ENCODE measurements at regions not wholly inside any gene's neighbourhood (a gene's known extent, or its start where the extent isn't known, plus 50 kb on each side); places are given as distances from the start of the nearest gene placed in this dataset.

GRCh38 chr1:106998431-106999002 is 58.0 kb upstream of the PRMT6 start:
- no peaks in the 10 kb centered on the region for H4K20me1 ChIP-seq (ENCODE audit: insufficient read depth, low read length)
- no peak overlapping the region for H3K4me3 ChIP-seq (ENCODE audit: low read length)
- H2AFZ ChIP-seq (ENCODE audit: low read length): no peak overlapping the region
- DNase-seq: no peak
- no peaks in the 10 kb centered on the region for H3K9me3 ChIP-seq (replicated peaks; ENCODE audit: insufficient read depth, low read length)
- no peaks in the 10 kb centered on the region for H3K9me2 ChIP-seq (replicated peaks; ENCODE audit: insufficient read depth, low read length)
- no peak overlapping the region for H3K4me2 ChIP-seq (ENCODE audit: low read depth, low read length)
- no peak overlapping the region for H3K9ac ChIP-seq (ENCODE audit: low read length)
- H3K27ac ChIP-seq (ENCODE audit: low read length): no peak overlapping the region
- H3K36me3 ChIP-seq (replicated peaks; ENCODE audit: insufficient read depth, low read length): no peaks in the 10 kb centered on the region
- no peaks in the 10 kb centered on the region for H3K27me3 ChIP-seq (replicated peaks; ENCODE audit: insufficient read depth, low read length)
- 0 out of 2 replicates have a peak, but pooled peaks cover 5% of the 10 kb centered on the region for H3K4me1 ChIP-seq (ENCODE audit: low read length)
- no peaks in the 10 kb centered on the region for H3K79me2 ChIP-seq (ENCODE audit: low read length)
- TF ChIP-seq CTCF (IDR thresholded peaks at IDR 0.05; ENCODE audit: low read length): no peak
- no peak for TF ChIP-seq EZH2 (optimal IDR thresholded peaks at IDR 0.05; ENCODE audit: low read depth, low read length)
- TF ChIP-seq EZH2phosphoT487 (IDR thresholded peaks at IDR 0.05; ENCODE audit: low read length): no peak
- no peaks in the 10 kb centered on the region for H3F3A ChIP-seq (ENCODE audit: insufficient read depth, low read length)

- Histone ChIP-seq H3K9me2 (replicated peaks; ENCODE audit: insufficient read depth, low read length) (no peaks in the 10 kb centered on the region), H2AFZ (ENCODE audit: low read length) (no peak overlapping the region), H3K4me1 (ENCODE audit: low read length) (no peaks in the 10 kb centered on the region), H3K4me2 (ENCODE audit: low read depth, low read length) (no peak overlapping the region), H3K9me3 (replicated peaks; ENCODE audit: insufficient read depth, low read length) (no peaks in the 10 kb centered on the region), H3K4me3 (ENCODE audit: low read length) (no peak overlapping the region), H3K9ac (ENCODE audit: low read length) (no peak overlapping the region), H3F3A (ENCODE audit: insufficient read depth, low read length) (no peaks in the 10 kb centered on the region), H3K27ac (ENCODE audit: low read length) (no peak overlapping the region), H4K20me1 (ENCODE audit: insufficient read depth, low read length) (no peaks in the 10 kb centered on the region), H3K27me3 (replicated peaks; ENCODE audit: insufficient read depth, low read length) (no peaks in the 10 kb centered on the region), H3K36me3 (replicated peaks; ENCODE audit: insufficient read depth, low read length) (no peaks in the 10 kb centered on the region), H3K79me2 (ENCODE audit: low read length) (no peaks in the 10 kb centered on the region)
- TF ChIP-seq EZH2phosphoT487 (IDR thresholded peaks at IDR 0.05; ENCODE audit: low read length) (no peak), EZH2 (optimal IDR thresholded peaks at IDR 0.05; ENCODE audit: low read depth, low read length) (no peak), CTCF (IDR thresholded peaks at IDR 0.05; ENCODE audit: low read length) (no peak)
- DNase-seq: no peak
These were observed 55.6 kb upstream of the PRMT6 start for GRCh38 chr1:107000902-107001301.

GRCh38 chr1:107003972-107004371 is 52.5 kb upstream of the PRMT6 start:
- Histone ChIP-seq H3K27me3 (replicated peaks; ENCODE audit: insufficient read depth, low read length) (no peaks in the 10 kb centered on the region), H3F3A (ENCODE audit: insufficient read depth, low read length) (no peaks in the 10 kb centered on the region), H3K4me1 (ENCODE audit: low read length) (no peaks in the 10 kb centered on the region)

More at GRCh38 chr1:107003972-107004371, 52.5 kb upstream of the PRMT6 start:
- Histone ChIP-seq H3K4me3 (ENCODE audit: low read length) (no peak overlapping the region), H3K36me3 (replicated peaks; ENCODE audit: insufficient read depth, low read length) (no peaks in the 10 kb centered on the region), H3K9me2 (replicated peaks; ENCODE audit: insufficient read depth, low read length) (no peaks in the 10 kb centered on the region), H3K9me3 (replicated peaks; ENCODE audit: insufficient read depth, low read length) (no peaks in the 10 kb centered on the region), H3K4me2 (ENCODE audit: low read depth, low read length) (no peak overlapping the region), H3K79me2 (ENCODE audit: low read length) (no peaks in the 10 kb centered on the region), H3K27ac (ENCODE audit: low read length) (no peak overlapping the region), H3K9ac (ENCODE audit: low read length) (no peak overlapping the region), H2AFZ (ENCODE audit: low read length) (no peak overlapping the region), H4K20me1 (ENCODE audit: insufficient read depth, low read length) (no peaks in the 10 kb centered on the region)
- no peak for TF ChIP-seq EZH2phosphoT487 (IDR thresholded peaks at IDR 0.05; ENCODE audit: low read length)
- TF ChIP-seq EZH2 (optimal IDR thresholded peaks at IDR 0.05; ENCODE audit: low read depth, low read length): no peak
- TF ChIP-seq CTCF (IDR thresholded peaks at IDR 0.05; ENCODE audit: low read length): no peak
- DNase-seq: no peak

Measured in MM.1S (cell line).